ENCODE measurements at regions not wholly inside any gene's neighbourhood (a gene's known extent, or its start where the extent isn't known, plus 50 kb on each side); places are given as distances from the start of the nearest gene placed in this dataset.

- no peak for DNase-seq (ENCODE audit: low read depth in 2 of 2)
These were observed 103.8 kb downstream of the LYPLAL1 start for GRCh38 chr1:219277304-219278105.

GRCh38 chr1:219276049-219276738, 102.5 kb downstream of the LYPLAL1 start:
- no peak for DNase-seq (ENCODE audit: low read depth in 2 of 2)

- DNase-seq (ENCODE audit: low read depth in 2 of 2) = no peak
These were observed 99.5 kb downstream of the LYPLAL1 start for GRCh38 chr1:219273088-219273686.

- no peak for DNase-seq (ENCODE audit: low read depth in 2 of 2)
These were observed 98.3 kb downstream of the LYPLAL1 start for GRCh38 chr1:219271818-219272535.

GRCh38 chr1:219269171-219269570, 95.5 kb downstream of the LYPLAL1 start:
- DNase-seq (ENCODE audit: low read depth in 2 of 2) = no peak

- DNase-seq (ENCODE audit: low read depth in 2 of 2) = no peak
These were observed 92.8 kb downstream of the LYPLAL1 start for GRCh38 chr1:219266524-219266923.

- DNase-seq (ENCODE audit: low read depth in 2 of 2) = no peak
These were observed 91.4 kb downstream of the LYPLAL1 start for GRCh38 chr1:219265026-219265515.

DNA sequence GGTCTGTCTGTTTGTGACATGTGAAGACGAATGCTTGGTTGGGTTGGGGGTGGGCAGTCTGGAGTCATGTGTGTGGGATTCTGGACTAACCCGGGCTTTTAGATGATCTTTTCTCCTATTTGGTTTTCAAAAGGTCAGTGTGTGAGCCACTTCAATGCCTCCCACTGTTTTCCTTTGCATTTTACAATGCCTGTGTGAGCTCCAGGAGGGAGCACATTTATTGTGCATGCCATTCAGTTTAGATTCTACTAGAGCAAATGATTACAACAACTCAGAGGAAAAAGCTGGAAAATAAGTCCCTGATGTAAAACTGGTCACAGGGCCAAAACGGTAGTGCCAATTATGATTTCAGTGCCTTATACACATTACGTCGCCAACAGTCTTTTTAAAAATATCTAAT, 90.9 kb downstream of the LYPLAL1 start:
- DNase-seq (ENCODE audit: low read depth in 2 of 2) = no peak
